ENCODE measurements at regions not wholly inside any gene's neighbourhood (a gene's known extent, or its start where the extent isn't known, plus 50 kb on each side); places are given as distances from the start of the nearest gene placed in this dataset.

DNA sequence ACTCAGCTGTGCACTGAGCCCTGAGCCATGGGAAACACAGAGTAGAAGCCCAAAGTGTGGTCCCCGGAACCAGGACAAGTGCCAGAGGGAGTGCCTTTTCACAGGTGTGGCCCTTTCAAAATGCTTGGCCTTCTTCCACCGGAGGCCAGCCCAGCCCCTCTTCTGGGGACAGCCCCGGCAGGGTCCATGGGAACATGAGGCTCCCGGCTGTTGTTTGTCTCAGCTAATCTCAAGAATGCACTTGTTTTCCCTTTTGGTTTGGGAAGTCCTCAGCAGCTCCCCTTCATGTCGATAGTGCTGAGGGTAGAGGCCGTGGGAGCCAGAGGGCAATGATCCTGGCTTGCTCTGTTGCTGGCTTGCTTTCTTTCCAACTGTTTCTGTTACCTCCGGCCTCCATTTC is 91.1 kb upstream of the MRPS22 start:
- TF ChIP-seq CTCF (IDR thresholded peaks at IDR 0.05; ENCODE audit: borderline replicate concordance, extremely low read depth, low read length, poor library complexity, severe bottlenecking) (no peak), EZH2 (IDR thresholded peaks at IDR 0.05; ENCODE audit: borderline replicate concordance, low read depth, low read length, severe bottlenecking) (no peak)

Data from DND-41 (cell line).